Stimulated activated CD4-positive, alpha-beta T cell treated with anti-CD3 and anti-CD28 coated beads, TNF-alpha, amount 100 ng/mL, for 4 hours (primary cell): ENCODE measurements at regions not wholly inside any gene's neighbourhood (a gene's known extent, or its start where the extent isn't known, plus 50 kb on each side); places are given as distances from the start of the nearest gene placed in this dataset.

Source experiments
- DNase-seq, 3 experiments: peaks; one replicate each; pipeline ENCODE4 v3.0.0-alpha.2; 2020; ENCODE audit warnings: low read depth in 3 of 3

- no peak for DNase-seq
These were observed 128.2 kb downstream of the CPEB2 start for GRCh38 chr4:15130441-15130840.

GRCh38 chr4:15131551-15131950, 129.3 kb downstream of the CPEB2 start:
- no peak for DNase-seq

DNA sequence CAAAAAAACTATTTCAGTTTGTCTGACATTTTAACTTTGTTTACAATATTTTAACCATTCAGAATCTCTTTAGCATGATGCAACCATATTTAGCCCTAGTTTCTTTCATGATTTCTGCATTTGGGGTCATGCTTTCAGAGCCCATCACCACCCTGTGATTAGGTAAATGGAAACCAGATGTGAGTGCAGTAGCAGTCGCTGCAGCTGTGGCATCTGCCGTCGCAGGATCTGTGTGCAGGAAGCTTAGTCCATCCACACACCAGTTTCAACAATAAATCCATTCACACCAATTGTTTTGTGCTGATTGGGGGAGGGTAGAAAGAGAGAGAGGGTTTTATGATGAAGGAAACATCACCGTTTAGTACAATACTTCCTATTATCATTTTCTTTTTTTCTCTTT, 130.5 kb downstream of the CPEB2 start:
- DNase-seq = no peak

DNA sequence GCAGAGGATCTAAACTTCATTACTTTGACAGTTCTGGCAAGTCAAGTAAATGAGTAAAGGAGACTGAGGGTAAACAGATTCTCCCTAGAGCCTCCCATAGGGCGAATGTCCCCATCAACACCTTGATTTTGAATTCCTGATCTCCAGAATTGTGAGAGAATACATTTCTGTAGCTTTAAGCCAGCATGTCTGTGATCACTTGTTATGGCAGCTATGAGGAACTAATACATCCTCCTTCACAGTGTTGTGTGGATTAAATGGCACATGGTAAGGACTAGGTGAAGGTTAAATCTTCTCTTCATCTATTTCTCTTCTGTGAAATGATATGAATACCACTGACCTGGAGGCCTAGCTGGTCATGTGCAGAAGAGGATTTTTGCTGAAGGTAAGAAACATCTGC, 137.3 kb downstream of the CPEB2 start:
- no peak for DNase-seq

DNA sequence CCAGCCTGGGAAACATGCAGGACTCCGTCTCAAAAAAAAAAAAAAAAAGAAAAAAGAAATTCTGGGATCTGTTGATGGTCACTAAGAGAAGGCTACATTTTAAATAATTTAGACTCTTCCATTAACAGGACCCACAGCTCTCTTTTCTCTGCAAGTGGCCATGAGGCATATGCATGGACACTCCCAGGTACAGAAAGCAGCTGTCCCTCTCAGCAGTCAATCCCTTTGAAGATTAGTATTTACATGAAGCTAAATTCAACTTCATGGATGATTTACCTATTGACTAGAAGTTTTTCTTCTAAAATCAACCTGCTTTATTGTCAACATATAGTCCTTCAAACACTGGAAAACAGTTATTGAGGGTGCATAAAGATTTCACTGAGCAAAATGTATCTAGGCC, 139.9 kb downstream of the CPEB2 start:
- no peak for DNase-seq

GRCh38 chr4:15143551-15143950, 141.3 kb downstream of the CPEB2 start:
- DNase-seq = no peak

DNA sequence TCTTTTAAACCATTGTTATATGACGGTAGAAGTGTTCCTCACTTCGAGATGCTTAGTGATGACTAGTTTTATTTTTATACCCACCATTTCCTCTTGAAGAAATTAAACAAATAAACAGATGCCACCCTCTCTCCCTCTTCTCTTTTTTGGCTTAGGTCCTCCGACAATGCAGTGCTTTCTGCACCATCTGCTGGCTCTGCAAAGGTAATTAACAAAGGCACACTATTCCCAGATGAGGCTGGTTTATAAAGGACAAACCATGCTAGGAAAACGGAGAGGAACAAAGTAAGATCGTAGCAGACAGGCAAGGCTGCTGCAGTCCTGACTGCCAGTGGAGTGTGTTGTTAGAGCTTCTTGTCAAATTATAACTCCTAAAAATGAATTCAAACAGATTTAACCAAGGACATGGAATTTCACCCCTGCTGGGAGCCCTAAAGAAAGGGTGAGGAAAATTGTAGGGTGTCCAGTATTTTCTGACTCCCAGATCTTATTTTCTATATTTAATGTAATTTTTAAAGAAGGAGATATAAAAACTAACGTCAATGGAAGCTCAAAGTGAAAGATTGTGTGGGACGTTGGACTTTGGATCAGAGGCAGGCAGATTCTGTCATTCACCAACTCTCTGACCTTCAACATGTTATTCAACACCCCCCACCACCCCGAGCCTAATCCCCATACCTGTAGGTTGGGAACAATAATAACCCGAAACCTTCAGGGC, 142.1 kb downstream of the CPEB2 start:
- DNase-seq = no peak

- DNase-seq = no peak
These were observed 142.7 kb downstream of the CPEB2 start for GRCh38 chr4:15144967-15145295.

- no peak for DNase-seq
These were observed 143.4 kb downstream of the CPEB2 start for GRCh38 chr4:15145709-15146108.

DNA sequence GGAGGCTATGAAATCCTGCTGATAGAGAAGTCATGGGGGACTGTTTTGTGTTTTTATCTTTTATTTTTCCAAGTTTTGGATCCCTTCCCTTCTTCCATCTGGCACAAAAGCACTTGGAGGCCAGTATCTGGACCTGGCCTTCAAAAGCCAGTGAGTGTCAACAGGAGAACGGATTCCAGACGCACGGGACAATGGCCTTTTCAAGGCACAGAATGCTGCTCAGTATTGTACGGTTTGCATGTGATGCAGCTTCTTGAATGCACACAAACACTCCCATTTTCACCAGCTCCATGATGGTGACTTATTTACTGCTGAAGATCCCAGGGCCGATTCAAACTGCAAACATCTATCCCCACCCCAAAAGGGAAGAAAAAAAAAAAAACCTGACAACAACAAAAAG, 145.4 kb downstream of the CPEB2 start:
- DNase-seq = no peak

GRCh38 chr4:15148199-15148598, 145.9 kb downstream of the CPEB2 start:
- DNase-seq = no peak

DNA sequence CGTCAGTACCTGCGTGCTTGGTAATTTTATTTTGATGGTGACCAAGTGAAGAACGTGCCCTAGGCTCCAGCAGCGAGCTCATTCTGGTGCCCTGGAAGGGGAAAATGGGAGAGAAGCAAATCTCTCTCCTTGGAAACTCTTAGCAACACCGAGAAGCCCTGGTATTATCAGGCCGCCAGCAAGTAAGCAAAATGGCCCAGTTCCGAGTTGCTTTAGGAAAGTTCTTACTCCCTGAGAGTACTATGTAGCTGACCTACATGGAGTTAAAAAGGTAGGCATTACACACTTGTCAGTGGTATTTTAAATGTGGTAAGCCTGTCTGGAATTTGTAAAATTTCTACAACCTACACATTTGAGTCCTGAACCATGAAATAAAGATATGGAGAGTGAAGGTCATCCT, 146.4 kb downstream of the CPEB2 start:
- DNase-seq = no peak

DNA sequence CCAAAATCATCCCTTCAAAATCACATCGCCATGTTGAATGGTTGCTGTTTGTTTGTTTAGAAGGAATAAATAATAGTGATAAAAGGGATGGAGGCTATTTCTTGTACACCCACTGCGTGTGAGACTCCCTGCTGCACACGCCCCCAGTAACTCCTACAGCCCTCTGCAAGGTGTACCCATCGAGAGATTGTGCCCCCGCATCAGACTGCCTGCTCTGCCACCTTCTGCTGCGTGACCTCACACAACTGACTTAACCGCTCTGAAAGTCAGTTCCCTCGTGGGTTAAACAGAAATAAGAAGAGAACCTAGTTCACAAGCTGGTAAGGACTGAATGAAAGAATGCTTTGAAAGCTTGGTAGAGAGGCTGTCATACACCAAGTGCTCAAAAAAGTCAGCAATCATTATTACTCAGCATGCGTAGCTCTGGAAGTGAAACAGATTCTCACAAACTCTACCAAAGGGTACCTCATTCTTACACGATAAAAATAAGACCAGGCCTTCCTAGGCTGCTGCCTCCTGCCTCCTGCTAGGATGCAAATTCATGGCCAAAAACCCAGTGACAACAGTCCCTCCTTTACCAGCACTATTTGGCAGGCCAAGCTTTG, 147.1 kb downstream of the CPEB2 start:
- no peak for DNase-seq

DNA sequence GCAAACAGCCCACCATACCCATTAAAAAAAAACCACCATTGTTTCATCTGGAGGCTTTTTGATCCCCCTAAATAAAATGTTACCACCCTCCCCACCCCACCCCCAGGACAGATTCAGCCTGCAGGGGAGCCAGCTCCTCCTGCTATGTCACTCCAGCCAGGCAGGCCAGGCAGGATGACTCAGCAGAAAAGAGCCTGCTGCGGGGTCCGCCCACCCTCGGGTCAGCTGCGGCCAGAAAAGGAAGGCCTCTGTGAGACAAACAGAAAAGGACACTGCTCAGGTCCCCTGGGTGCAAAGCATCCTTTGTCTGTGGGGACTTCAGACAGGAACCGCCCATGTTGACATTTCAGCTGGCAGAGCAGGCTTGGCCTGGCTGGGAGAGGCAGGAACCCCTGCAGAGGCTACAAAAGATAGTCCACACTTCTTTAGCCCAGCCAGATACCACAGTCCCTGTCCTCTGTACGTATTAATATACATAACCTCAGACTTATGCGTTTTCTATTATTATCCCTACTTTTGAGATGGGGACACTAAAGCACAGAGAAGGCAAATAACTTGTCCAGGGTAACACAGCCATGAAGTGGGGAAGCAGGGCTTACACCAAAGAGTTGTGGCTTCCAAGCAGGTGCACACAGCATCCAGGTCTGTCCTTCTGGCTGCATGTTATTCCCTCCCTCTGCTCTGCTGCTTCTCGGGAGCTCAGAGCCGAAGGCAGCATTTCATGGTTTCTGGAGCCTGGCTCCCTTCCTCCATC, 147.7 kb downstream of the CPEB2 start:
- no peak for DNase-seq

- no peak for DNase-seq
These were observed 148.3 kb downstream of the CPEB2 start for GRCh38 chr4:15150631-15151030.

DNA sequence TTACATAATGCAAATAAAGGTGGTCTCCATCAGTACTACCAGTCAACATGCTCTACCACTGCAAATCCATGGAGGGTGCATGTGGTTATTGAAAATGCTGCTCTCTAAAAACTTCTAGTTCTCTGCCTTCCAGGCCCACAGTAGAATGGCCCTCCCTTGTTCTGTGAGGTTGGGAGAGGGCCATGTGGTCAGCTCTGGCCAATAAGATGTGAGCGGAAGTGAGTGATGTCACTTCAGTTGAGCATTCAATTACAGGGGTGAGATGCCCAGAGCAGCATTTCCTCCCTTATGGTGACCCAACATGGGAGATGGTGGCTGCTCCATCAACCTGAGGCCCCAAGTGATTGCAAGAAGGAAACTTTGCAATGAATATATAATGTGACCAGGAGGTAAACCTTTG, 148.8 kb downstream of the CPEB2 start:
- no peak for DNase-seq

DNA sequence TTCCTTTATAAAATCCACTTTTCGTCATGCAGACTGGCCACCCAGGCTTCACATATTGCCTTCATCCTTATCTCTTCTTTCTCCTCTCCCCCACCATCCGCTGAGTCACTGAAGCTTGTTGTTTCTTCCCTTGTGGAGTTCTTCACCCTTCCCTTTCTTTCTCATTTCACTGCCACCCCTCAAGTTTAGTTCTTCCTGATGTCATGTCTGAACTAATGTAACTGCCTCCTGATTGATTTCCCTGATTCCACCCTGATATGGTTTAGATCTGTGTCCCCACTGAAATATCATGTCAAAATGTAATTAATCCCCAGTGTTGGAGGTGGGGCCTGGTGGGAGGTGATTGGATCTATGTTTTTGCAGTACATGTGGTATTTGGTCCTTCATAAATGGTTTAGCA, 151.4 kb downstream of the CPEB2 start:
- no peak for DNase-seq

DNA sequence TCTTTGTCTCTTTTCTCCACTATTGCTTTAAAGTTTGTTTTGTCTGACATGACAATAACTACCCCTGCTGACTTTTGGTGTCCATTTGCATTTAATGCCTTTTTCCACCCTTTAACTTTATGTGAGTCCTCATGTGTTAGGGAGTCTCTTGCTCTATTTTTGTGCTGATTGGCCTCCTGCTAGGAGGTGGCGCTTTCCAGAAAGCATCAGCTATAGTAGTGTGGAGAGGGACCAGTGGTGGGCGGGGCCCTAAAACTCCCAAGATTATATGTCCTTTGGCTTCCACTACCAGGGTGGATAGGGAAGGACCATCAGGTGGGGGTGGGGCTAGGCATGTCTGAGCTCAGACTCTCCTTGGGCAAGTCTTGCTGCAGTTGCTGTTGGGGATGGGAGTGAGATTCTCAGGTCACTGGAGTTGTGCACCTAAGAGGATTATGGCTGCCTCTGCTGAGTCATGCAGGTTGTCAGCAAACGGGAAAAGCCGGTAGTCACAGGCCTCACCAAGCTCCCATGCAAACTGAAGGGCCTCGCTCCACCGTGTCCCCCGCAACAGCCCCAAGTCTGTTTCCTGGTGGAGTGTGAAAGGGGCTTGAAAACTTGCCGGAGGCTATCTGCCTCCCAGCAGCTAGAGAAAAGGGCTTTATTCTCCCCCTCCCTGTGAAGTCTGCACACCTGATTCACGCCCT, 156.3 kb downstream of the CPEB2 start:
- DNase-seq = no peak

DNA sequence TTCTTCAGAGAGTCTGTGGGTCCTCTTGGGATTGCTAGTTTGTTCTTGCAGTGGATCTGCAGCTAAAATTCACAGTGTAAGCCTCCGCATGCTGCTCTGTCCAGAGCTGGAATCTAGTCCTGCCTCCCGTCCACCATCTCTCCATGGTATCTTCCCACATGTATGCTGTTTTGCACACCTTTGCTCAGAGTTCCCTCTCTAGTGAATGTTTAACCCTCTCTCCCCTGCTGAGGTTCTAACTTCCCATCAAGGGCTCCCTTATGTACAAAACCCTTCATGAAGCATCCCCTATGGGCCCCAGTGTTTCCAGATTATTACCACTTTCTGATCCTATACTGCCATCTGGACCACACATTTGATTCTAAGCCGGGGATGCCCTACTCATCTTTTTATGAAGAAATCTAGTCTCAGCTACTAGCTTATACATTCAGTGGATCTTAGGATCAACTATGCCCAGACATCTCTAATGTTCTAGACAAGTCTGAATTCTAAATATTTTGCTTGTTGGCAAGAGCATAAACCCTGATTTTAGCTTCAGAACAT, 157.3 kb downstream of the CPEB2 start:
- DNase-seq = no peak

DNA sequence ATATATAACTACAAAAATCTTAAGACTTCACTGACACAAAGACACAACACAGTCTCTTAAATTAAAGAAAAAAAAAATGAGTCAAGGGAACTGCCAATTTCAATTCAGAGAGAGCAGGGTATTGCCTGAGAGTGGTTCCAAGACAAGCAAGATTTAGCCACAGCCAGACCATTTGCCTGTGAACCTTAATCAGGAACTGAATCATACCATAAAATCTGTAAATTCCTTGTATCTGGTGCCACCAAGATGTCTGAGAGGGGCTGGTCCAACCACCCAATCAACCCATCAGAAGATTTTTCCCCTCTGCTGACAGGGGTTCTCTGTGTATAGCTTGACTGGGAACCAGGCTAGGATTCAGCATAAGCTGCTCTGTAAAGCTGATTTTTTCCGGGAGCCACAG, 159.2 kb downstream of the CPEB2 start:
- no peak for DNase-seq

- no peak for DNase-seq
These were observed 159.8 kb downstream of the CPEB2 start for GRCh38 chr4:15162046-15162445.
